Progenitor cell of endocrine pancreas (in vitro differentiated cells): ENCODE measurements at regions not wholly inside any gene's neighbourhood (a gene's known extent, or its start where the extent isn't known, plus 50 kb on each side); places are given as distances from the start of the nearest gene placed in this dataset.

ENCODE experiments used
- DNase-seq: peaks from one replicate; pipeline ENCODE4 v3.0.0; 2021; ENCODE audit warnings: low spot score; ENCODE audit not compliant: unreplicated experiment
- H3K27ac Mint-ChIP-seq: 2 replicates; pipeline ENCODE4 v1.8.0; 2021; ENCODE audit warnings: mild to moderate bottlenecking, moderate library complexity, mixed read lengths
- H3K27me3 Mint-ChIP-seq: 2 replicates; pipeline ENCODE4 v1.8.0; 2021; ENCODE audit warnings: mixed read lengths
- H3K36me3 Mint-ChIP-seq: 2 replicates; pipeline ENCODE4 v1.8.0; 2022; ENCODE audit warnings: mixed read lengths; ENCODE audit not compliant: insufficient read depth
- H3K4me1 Mint-ChIP-seq: 2 replicates; pipeline ENCODE4 v1.8.0; 2021; ENCODE audit warnings: low read depth, mixed read lengths
- H3K4me3 Mint-ChIP-seq: 2 replicates; pipeline ENCODE4 v1.8.0; 2021; ENCODE audit warnings: low read depth, mild to moderate bottlenecking, moderate library complexity, mixed read lengths
- H3K9me3 Mint-ChIP-seq: 2 replicates; pipeline ENCODE4 v1.8.0; 2021; ENCODE audit warnings: low read depth, mixed read lengths
- CTCF ChIP-seq: fragments of 200-600 bp; sonication (generic); IDR thresholded peaks from one replicate; pipeline ENCODE4 v1.5.0; 2021; ENCODE audit warnings: antibody characterized with exemption, mild to moderate bottlenecking; ENCODE audit not compliant: unreplicated experiment

GRCh38 chr10:58001159-58001558, 266.5 kb downstream of the IPMK start:
- TF ChIP-seq CTCF: no peak
- H3K4me3 Mint-ChIP-seq: no peak overlapping the region
- H3K9me3 Mint-ChIP-seq: no peaks in the 10 kb centered on the region
- DNase-seq: no peak
- H3K4me1 Mint-ChIP-seq: no peaks in the 10 kb centered on the region
- H3K27ac Mint-ChIP-seq: no peak overlapping the region
- H3K27me3 Mint-ChIP-seq: no peaks in the 10 kb centered on the region
- H3K36me3 Mint-ChIP-seq: no peaks in the 10 kb centered on the region

GRCh38 chr10:57996536-57996935, 271.2 kb downstream of the IPMK start:
- H3K9me3 Mint-ChIP-seq: no peaks in the 10 kb centered on the region

GRCh38 chr10:57993302-57993701, 274.4 kb downstream of the IPMK start:
- Mint-ChIP-seq H3K4me3 (no peak overlapping the region), H3K4me1 (peaks cover 6% of the 10 kb centered on the region), H3K27ac (no peak overlapping the region), H3K36me3 (no peaks in the 10 kb centered on the region), H3K27me3 (no peaks in the 10 kb centered on the region), H3K9me3 (no peaks in the 10 kb centered on the region)
- DNase-seq: no peak
- TF ChIP-seq CTCF: no peak

More at GRCh38 chr10:57996536-57996935, 271.2 kb downstream of the IPMK start:
- H3K36me3 Mint-ChIP-seq: no peaks in the 10 kb centered on the region
- peaks cover 6% of the 10 kb centered on the region for H3K4me1 Mint-ChIP-seq
- no peak for TF ChIP-seq CTCF
- DNase-seq: no peak
- H3K4me3 Mint-ChIP-seq: no peak overlapping the region
- no peaks in the 10 kb centered on the region for H3K27me3 Mint-ChIP-seq
- H3K27ac Mint-ChIP-seq: no peak overlapping the region

GRCh38 chr10:57992321-57993077, 275.2 kb downstream of the IPMK start:
- Mint-ChIP-seq H3K4me1 (peaks cover 6% of the 10 kb centered on the region), H3K27me3 (no peaks in the 10 kb centered on the region), H3K36me3 (no peaks in the 10 kb centered on the region), H3K9me3 (no peaks in the 10 kb centered on the region), H3K27ac (no peak overlapping the region), H3K4me3 (no peak overlapping the region)
- no peak for TF ChIP-seq CTCF
- no peak for DNase-seq

- Mint-ChIP-seq H3K27me3 (no peaks in the 10 kb centered on the region), H3K4me3 (no peak overlapping the region), H3K27ac (no peak overlapping the region), H3K4me1 (peaks cover 6% of the 10 kb centered on the region), H3K9me3 (no peaks in the 10 kb centered on the region), H3K36me3 (no peaks in the 10 kb centered on the region)
- DNase-seq: no peak
- TF ChIP-seq CTCF: no peak
These were observed 278.7 kb downstream of the IPMK start for GRCh38 chr10:57988964-57989363.
